NCI-H82 treated with DMSO at 0.1 percent for 48 hours (cell line): ENCODE measurements at regions not wholly inside any gene's neighbourhood (a gene's known extent, or its start where the extent isn't known, plus 50 kb on each side); places are given as distances from the start of the nearest gene placed in this dataset.

ENCODE experiments used
- DNase-seq: peaks from one replicate; lab custom pipeline; 2025; ENCODE audit not compliant: unreplicated experiment; lab: John Stamatoyannopoulos, UW

GRCh38 chr2:16262526-16263178 is 322.3 kb downstream of the MYCN start:
- no peak for DNase-seq

GRCh38 chr2:16261791-16262190 is 321.4 kb downstream of the MYCN start:
- DNase-seq = no peak

GRCh38 chr2:16261071-16261470 is 320.7 kb downstream of the MYCN start:
- no peak for DNase-seq

GRCh38 chr2:16260041-16260830 is 319.9 kb downstream of the MYCN start:
- DNase-seq = no peak

GRCh38 chr2:16259010-16259409 is 318.7 kb downstream of the MYCN start:
- DNase-seq = no peak

GRCh38 chr2:16258350-16258749 is 318.0 kb downstream of the MYCN start:
- DNase-seq = no peak

- no peak for DNase-seq
These were observed 317.1 kb downstream of the MYCN start for GRCh38 chr2:16257322-16258028.

- no peak for DNase-seq
These were observed 316.4 kb downstream of the MYCN start for GRCh38 chr2:16256601-16257321.

- DNase-seq = no peak
These were observed 314.8 kb downstream of the MYCN start for GRCh38 chr2:16255120-16255519.

GRCh38 chr2:16254356-16254965 is 314.1 kb downstream of the MYCN start:
- no peak for DNase-seq

- no peak for DNase-seq
These were observed 312.9 kb downstream of the MYCN start for GRCh38 chr2:16253291-16253690.

GRCh38 chr2:16252891-16253290 is 312.5 kb downstream of the MYCN start:
- no peak for DNase-seq

GRCh38 chr2:16252251-16252650 is 311.9 kb downstream of the MYCN start:
- DNase-seq = no peak

- DNase-seq = no peak
These were observed 311.3 kb downstream of the MYCN start for GRCh38 chr2:16251511-16252225.

GRCh38 chr2:16250886-16251285 is 310.5 kb downstream of the MYCN start:
- DNase-seq = no peak

GRCh38 chr2:16250466-16250865 is 310.1 kb downstream of the MYCN start:
- no peak for DNase-seq

- DNase-seq = no peak
These were observed 309.7 kb downstream of the MYCN start for GRCh38 chr2:16250056-16250425.

GRCh38 chr2:16249246-16250055 is 309.1 kb downstream of the MYCN start:
- no peak for DNase-seq

GRCh38 chr2:16248571-16249105 is 308.3 kb downstream of the MYCN start:
- no peak for DNase-seq
